ENCODE measurements at regions not wholly inside any gene's neighbourhood (a gene's known extent, or its start where the extent isn't known, plus 50 kb on each side); places are given as distances from the start of the nearest gene placed in this dataset.
A peak's percentile ranks its signal among the peaks of the same experiment; 100 is the strongest.
"Not testable (repeated sequence)": the region's sequence is repeated elsewhere in the genome, so short reads cannot be mapped to it uniquely, and the experiment has no call there.

- H3K27ac ChIP-seq (ENCODE audit: low read depth in 2 of 2, low read length in 2 of 2): no peak overlapping the region
- no peaks in the 10 kb centered on the region for H3K36me3 ChIP-seq (ENCODE audit: control insufficient read depth in 2 of 3, insufficient read depth in 3 of 3, low read length in 3 of 3)
- H3K9me3 ChIP-seq (ENCODE audit: control insufficient read depth in 2 of 3, insufficient read depth in 1 of 3, low read length in 3 of 3): no peaks in the 10 kb centered on the region
- no peaks in the 10 kb centered on the region for H3K27me3 ChIP-seq (ENCODE audit: control insufficient read depth, insufficient read depth, low read length)
- H3K4me3 ChIP-seq (ENCODE audit: low read length in 3 of 3): no peak overlapping the region
- intact Hi-C loops (cut with DNase I): no loop called here
- H3K9ac ChIP-seq (ENCODE audit: low read length in 3 of 3): no peak overlapping the region
- DNase-seq (no peak), FAIRE-seq (no peak)
- TF ChIP-seq, protein P1, sequence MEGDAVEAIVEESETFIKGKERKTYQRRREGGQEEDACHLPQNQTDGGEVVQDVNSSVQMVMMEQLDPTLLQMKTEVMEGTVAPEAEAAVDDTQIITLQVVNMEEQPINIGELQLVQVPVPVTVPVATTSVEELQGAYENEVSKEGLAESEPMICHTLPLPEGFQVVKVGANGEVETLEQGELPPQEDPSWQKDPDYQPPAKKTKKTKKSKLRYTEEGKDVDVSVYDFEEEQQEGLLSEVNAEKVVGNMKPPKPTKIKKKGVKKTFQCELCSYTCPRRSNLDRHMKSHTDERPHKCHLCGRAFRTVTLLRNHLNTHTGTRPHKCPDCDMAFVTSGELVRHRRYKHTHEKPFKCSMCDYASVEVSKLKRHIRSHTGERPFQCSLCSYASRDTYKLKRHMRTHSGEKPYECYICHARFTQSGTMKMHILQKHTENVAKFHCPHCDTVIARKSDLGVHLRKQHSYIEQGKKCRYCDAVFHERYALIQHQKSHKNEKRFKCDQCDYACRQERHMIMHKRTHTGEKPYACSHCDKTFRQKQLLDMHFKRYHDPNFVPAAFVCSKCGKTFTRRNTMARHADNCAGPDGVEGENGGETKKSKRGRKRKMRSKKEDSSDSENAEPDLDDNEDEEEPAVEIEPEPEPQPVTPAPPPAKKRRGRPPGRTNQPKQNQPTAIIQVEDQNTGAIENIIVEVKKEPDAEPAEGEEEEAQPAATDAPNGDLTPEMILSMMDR (IDR thresholded peaks at IDR 0.05; ENCODE audit: borderline replicate concordance, extremely low read depth, insufficient read depth): no peak
- H3K4me1 ChIP-seq (ENCODE audit: control insufficient read depth in 2 of 3, insufficient read depth in 2 of 3, low read depth in 1 of 3, low read length in 3 of 3): no peaks in the 10 kb centered on the region
These were observed 109.9 kb upstream of the SYNCRIP start for GRCh38 chr6:85752602-85753001.

DNA sequence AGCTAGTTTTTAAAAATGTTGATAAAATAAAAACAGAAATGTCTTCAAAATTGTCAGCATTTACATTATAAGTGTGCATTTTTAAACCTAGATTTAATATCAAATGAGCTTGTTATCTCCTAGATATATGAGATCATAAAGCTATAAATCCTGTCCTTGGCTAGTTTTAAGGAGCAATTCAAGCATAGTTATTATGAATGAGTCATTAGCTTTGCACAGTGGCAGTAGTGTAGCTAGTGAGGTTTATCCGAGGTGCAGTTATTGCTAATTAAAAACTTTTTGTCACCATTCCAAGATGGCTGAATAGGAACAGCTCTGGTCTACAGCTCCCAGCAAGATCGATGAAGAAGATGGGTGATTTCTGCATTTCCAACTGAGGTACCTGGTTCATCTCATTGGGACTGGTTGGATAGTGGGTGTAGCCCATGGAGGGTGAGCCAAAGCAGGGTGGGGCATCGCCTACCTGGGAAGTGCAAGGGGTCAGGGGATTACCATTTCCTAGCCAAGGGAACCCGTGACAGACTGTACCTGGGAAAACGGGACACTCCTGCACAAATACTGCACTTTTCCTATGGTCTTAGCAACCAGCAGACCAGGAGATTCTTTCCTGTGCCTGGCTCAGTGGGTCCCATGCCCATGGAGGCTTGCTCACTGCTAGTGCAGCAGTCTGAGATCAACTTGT, 108.8 kb upstream of the SYNCRIP start:
- H3K9me3 ChIP-seq (ENCODE audit: control insufficient read depth in 2 of 3, insufficient read depth in 1 of 3, low read length in 3 of 3): no peaks in the 10 kb centered on the region
- no peaks in the 10 kb centered on the region for H3K27me3 ChIP-seq (ENCODE audit: control insufficient read depth, insufficient read depth, low read length)
- no peak overlapping the region for H3K4me3 ChIP-seq (ENCODE audit: low read length in 3 of 3)
- intact Hi-C loops (cut with DNase I): no loop called here
- H3K27ac ChIP-seq (ENCODE audit: low read depth in 2 of 2, low read length in 2 of 2): no peak overlapping the region
- H3K9ac ChIP-seq (ENCODE audit: low read length in 3 of 3): no peak overlapping the region
- DNase-seq: no peak
- no peaks in the 10 kb centered on the region for H3K36me3 ChIP-seq (ENCODE audit: control insufficient read depth in 2 of 3, insufficient read depth in 3 of 3, low read length in 3 of 3)
- no peak for FAIRE-seq
- H3K4me1 ChIP-seq (ENCODE audit: control insufficient read depth in 2 of 3, insufficient read depth in 2 of 3, low read depth in 1 of 3, low read length in 3 of 3): no peaks in the 10 kb centered on the region
- TF ChIP-seq, protein P1 (IDR thresholded peaks at IDR 0.05; ENCODE audit: borderline replicate concordance, extremely low read depth, insufficient read depth): no peak

GRCh38 chr6:85750146-85750545, 107.5 kb upstream of the SYNCRIP start:
- H3K4me3 ChIP-seq (ENCODE audit: low read length in 3 of 3); intact Hi-C loops (cut with DNase I); DNase-seq; H3K4me1 ChIP-seq (ENCODE audit: control insufficient read depth in 2 of 3, insufficient read depth in 2 of 3, low read depth in 1 of 3, low read length in 3 of 3); FAIRE-seq; H3K36me3 ChIP-seq (ENCODE audit: control insufficient read depth in 2 of 3, insufficient read depth in 3 of 3, low read length in 3 of 3); H3K9ac ChIP-seq (ENCODE audit: low read length in 3 of 3); H3K27ac ChIP-seq (ENCODE audit: low read depth in 2 of 2, low read length in 2 of 2); H3K27me3 ChIP-seq (ENCODE audit: control insufficient read depth, insufficient read depth, low read length); H3K9me3 ChIP-seq (ENCODE audit: control insufficient read depth in 2 of 3, insufficient read depth in 1 of 3, low read length in 3 of 3): not testable (repeated sequence)

- no peak overlapping the region for H3K27ac ChIP-seq (ENCODE audit: low read depth in 2 of 2, low read length in 2 of 2)
- DNase-seq (peak in 2 of 5 donors; percentile 7 to 26), FAIRE-seq (no peak)
- H3K27me3 ChIP-seq (ENCODE audit: control insufficient read depth, insufficient read depth, low read length): no peaks in the 10 kb centered on the region
- intact Hi-C loops (cut with DNase I): no loop called here
- no peaks in the 10 kb centered on the region for H3K4me1 ChIP-seq (ENCODE audit: control insufficient read depth in 2 of 3, insufficient read depth in 2 of 3, low read depth in 1 of 3, low read length in 3 of 3)
- H3K9me3 ChIP-seq (ENCODE audit: control insufficient read depth in 2 of 3, insufficient read depth in 1 of 3, low read length in 3 of 3): no peaks in the 10 kb centered on the region
- no peak overlapping the region for H3K4me3 ChIP-seq (ENCODE audit: low read length in 3 of 3)
- no peak overlapping the region for H3K9ac ChIP-seq (ENCODE audit: low read length in 3 of 3)
- no peaks in the 10 kb centered on the region for H3K36me3 ChIP-seq (ENCODE audit: control insufficient read depth in 2 of 3, insufficient read depth in 3 of 3, low read length in 3 of 3)
- TF ChIP-seq, protein P1 (IDR thresholded peaks at IDR 0.05; ENCODE audit: borderline replicate concordance, extremely low read depth, insufficient read depth): no peak
These were observed 106.5 kb upstream of the SYNCRIP start for GRCh38 chr6:85749236-85749635.

Data from kidney (tissue), 13 donors.